ENCODE measurements at regions not wholly inside any gene's neighbourhood (a gene's known extent, or its start where the extent isn't known, plus 50 kb on each side); places are given as distances from the start of the nearest gene placed in this dataset.

DNA sequence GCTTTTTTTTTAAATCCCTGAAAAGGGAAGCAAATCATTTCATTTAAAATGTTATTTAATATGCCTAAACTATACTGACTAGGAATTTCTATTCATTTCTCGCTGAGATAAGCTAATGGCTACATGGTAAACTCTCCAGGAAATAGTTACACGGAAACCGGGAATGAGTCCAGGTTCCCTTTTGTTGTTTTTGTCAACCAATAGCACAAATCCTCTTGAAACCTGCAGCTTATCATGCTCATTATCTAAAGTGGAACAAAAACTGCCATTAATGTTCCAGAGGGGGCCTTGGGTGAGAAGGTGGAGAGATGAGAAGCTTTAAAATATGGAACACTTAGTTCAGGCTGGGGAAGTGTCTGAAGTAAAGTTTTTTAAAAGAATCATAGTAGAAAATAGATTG is 113.5 kb upstream of the ALCAM start:
- Mint-ChIP-seq H3K4me1 (peaks cover 16% of the 10 kb centered on the region), H3K27me3 (ENCODE audit: low read depth, poor library complexity) (no peaks in the 10 kb centered on the region), H3K27ac (no peak overlapping the region), H3K9me3 (peaks cover 23% of the 10 kb centered on the region), H3K4me3 (no peak overlapping the region), H3K36me3 (ENCODE audit: low read depth) (peaks cover 19% of the 10 kb centered on the region)
- DNase-seq, result no peak
- TF ChIP-seq, protein P1, sequence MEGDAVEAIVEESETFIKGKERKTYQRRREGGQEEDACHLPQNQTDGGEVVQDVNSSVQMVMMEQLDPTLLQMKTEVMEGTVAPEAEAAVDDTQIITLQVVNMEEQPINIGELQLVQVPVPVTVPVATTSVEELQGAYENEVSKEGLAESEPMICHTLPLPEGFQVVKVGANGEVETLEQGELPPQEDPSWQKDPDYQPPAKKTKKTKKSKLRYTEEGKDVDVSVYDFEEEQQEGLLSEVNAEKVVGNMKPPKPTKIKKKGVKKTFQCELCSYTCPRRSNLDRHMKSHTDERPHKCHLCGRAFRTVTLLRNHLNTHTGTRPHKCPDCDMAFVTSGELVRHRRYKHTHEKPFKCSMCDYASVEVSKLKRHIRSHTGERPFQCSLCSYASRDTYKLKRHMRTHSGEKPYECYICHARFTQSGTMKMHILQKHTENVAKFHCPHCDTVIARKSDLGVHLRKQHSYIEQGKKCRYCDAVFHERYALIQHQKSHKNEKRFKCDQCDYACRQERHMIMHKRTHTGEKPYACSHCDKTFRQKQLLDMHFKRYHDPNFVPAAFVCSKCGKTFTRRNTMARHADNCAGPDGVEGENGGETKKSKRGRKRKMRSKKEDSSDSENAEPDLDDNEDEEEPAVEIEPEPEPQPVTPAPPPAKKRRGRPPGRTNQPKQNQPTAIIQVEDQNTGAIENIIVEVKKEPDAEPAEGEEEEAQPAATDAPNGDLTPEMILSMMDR (IDR thresholded peaks at IDR 0.05), result no peak

DNA sequence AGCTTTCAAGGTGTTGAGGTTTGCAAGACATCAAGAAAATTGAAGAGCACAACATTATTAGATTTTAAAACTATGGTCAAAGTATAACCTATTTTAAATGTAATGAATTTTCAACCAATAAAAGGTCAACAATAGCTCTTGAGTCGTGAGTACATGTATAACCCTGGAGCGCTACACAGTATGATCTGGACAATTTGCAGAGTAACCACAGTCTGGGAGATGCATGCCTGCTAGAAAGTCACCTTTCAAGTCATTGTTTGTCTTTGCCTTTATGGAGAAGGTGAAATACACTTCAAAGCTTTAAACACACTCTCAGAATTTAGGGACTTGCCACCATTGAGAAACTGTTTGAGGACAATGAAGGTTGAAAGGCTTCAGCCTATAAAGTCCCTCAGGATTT is 112.6 kb upstream of the ALCAM start:
- TF ChIP-seq, protein P1 (IDR thresholded peaks at IDR 0.05), result no peak
- Mint-ChIP-seq H3K9me3 (peaks cover 23% of the 10 kb centered on the region), H3K27ac (no peak overlapping the region), H3K36me3 (ENCODE audit: low read depth) (peaks cover 19% of the 10 kb centered on the region), H3K4me3 (no peak overlapping the region), H3K27me3 (ENCODE audit: low read depth, poor library complexity) (no peaks in the 10 kb centered on the region), H3K4me1 (peaks cover 16% of the 10 kb centered on the region)
- DNase-seq, result no peak

DNA sequence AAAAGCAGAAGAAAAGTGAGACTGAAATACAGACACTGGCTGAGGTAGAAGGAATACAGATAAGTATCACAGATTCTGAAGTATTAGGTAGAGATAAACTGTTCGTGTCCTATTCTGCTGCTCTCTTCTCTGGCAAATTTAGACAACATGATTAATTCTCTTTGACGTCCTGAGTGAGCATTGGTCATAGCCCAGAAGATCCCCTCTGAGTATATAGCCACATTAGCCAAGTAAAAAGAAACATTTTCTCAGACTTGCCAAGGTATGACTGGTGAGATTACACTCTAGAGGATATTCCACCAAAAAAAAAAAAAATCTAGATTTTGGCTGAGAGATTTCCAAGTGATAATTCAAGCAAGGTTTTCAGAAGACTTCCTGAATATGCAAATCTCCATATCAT is 111.4 kb upstream of the ALCAM start:
- peaks cover 11% of the 10 kb centered on the region for H3K36me3 Mint-ChIP-seq (ENCODE audit: low read depth)
- H3K4me1 Mint-ChIP-seq, result peaks cover 16% of the 10 kb centered on the region
- H3K27ac Mint-ChIP-seq, result peak overlapping the region; percentile 40
- no peak overlapping the region for H3K4me3 Mint-ChIP-seq
- no peak for DNase-seq
- no peaks in the 10 kb centered on the region for H3K27me3 Mint-ChIP-seq (ENCODE audit: low read depth, poor library complexity)
- peaks cover 17% of the 10 kb centered on the region for H3K9me3 Mint-ChIP-seq
- TF ChIP-seq, protein P1 (IDR thresholded peaks at IDR 0.05), result no peak

DNA sequence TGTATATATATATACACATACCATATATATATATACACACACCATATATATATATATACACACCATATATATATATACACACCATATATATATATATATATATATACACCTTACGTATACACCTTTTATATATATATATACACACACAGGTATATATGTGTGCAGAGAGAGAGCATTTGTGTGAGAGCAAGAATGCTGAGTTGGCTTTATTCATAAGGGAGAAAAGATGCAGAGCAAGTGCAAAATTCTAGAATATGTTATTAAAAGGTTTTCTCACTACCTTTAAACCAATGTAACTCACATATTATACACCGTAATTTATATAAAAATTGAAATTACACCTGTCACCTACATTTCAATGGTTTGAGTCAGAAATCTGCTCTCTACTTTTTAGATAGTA is 107.2 kb upstream of the ALCAM start:
- H3K27me3 Mint-ChIP-seq (ENCODE audit: low read depth, poor library complexity), result no peaks in the 10 kb centered on the region
- peaks cover 5% of the 10 kb centered on the region for H3K9me3 Mint-ChIP-seq
- H3K36me3 Mint-ChIP-seq (ENCODE audit: low read depth), result no peaks in the 10 kb centered on the region
- H3K4me3 Mint-ChIP-seq, result no peak overlapping the region
- H3K4me1 Mint-ChIP-seq, result peaks cover 9% of the 10 kb centered on the region
- TF ChIP-seq, protein P1 (IDR thresholded peaks at IDR 0.05), result no peak
- DNase-seq, result no peak
- no peak overlapping the region for H3K27ac Mint-ChIP-seq

DNA sequence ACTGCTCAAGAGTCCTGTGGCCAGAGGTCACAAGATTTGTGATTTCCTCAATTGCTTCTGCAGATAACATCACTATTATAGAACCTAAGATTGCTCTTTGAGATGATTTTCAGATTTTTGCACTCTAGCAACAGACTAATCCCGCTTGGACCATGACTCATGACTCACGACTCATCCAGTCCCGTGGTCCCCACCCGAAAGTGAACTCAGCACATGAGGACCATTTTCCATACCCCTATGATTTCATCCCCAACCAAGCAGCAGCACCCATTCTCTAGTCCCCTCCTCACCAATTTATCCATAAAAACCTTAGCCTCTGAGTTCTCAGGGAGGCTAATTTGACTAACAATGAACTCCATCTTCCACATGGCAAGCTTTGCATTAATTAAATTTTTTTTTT is 106.3 kb upstream of the ALCAM start:
- H3K9me3 Mint-ChIP-seq, result peaks cover 5% of the 10 kb centered on the region
- DNase-seq, result no peak
- H3K4me3 Mint-ChIP-seq, result no peak overlapping the region
- H3K4me1 Mint-ChIP-seq, result peaks cover 2% of the 10 kb centered on the region
- no peaks in the 10 kb centered on the region for H3K27me3 Mint-ChIP-seq (ENCODE audit: low read depth, poor library complexity)
- no peaks in the 10 kb centered on the region for H3K36me3 Mint-ChIP-seq (ENCODE audit: low read depth)
- H3K27ac Mint-ChIP-seq, result no peak overlapping the region
- TF ChIP-seq, protein P1 (IDR thresholded peaks at IDR 0.05), result no peak

DNA sequence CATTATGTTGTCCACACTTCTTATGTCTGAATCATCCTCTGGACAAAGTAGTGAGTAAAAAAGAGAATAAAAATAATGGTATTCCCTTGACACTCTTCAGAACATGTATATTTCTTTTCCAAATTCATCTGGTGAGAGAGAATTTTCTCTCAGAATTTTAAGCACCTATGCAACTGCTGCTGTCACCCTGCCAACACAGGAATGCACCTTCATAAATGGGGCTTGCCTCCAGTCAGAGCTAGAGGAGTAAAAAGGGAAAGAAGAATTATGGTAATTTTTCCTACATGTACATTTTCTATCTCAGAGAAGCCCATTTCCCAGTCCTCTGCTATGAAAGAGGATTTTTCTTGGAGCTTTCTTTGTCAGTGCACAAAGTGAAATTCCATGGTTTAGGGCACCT is 92.2 kb upstream of the ALCAM start:
- no peaks in the 10 kb centered on the region for H3K9me3 Mint-ChIP-seq
- no peak overlapping the region for H3K27ac Mint-ChIP-seq
- no peak overlapping the region for H3K4me3 Mint-ChIP-seq
- H3K36me3 Mint-ChIP-seq (ENCODE audit: low read depth), result no peaks in the 10 kb centered on the region
- TF ChIP-seq, protein P1 (IDR thresholded peaks at IDR 0.05), result no peak
- DNase-seq, result no peak
- no peaks in the 10 kb centered on the region for H3K4me1 Mint-ChIP-seq
- H3K27me3 Mint-ChIP-seq (ENCODE audit: low read depth, poor library complexity), result peaks cover 4% of the 10 kb centered on the region
